Stimulated activated CD8-positive, alpha-beta memory T cell treated with anti-CD3 and anti-CD28 coated beads, Interleukin-15, amount 100 ng/mL, for 1 hour (primary cell): ENCODE measurements at regions not wholly inside any gene's neighbourhood (a gene's known extent, or its start where the extent isn't known, plus 50 kb on each side); places are given as distances from the start of the nearest gene placed in this dataset.
"Not testable (repeated sequence)": the region's sequence is repeated elsewhere in the genome, so short reads cannot be mapped to it uniquely, and the experiment has no call there.

Experiments used
- DNase-seq: peaks from one replicate; pipeline ENCODE4 v3.0.0-alpha.2; 2020; ENCODE audit warnings: low read depth

DNA sequence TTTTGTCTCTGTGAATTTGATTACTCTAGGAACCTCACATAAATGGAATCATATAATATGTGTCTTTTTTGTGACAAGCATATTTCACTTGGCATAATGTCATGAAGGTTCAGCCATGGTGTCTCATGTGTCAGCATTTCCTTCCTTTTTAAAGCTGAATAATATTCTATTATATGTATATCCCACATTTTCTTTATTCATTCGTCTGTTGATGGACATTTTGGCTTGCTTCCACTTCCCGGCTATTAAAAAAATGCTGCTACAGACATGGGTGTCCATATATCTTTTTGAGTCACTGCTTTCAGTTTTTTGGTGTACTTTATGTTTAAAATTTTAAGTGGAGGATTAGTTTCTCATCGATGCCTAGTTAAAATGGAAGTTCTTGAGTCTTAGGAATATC, 59.8 kb upstream of the C5orf63 start:
- no peak for DNase-seq

DNA sequence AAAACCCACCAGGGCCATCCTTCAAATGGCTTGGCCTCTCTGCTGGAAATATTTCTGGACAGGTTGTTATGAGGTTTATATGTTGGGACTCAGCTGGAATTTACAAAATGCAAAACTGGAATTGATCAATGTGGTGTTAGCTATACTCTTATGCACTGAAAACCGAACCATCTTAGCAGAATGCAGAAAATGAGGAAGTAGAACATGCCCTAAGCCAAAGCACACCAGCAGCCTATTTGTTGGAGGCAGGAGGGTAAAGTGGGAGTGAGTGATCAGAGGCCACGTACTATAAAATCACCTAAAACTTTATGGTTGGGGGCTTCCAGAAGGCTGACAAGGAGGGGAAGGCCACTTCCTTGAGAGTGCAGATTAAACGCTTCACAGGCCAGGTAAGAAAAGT, 63.6 kb upstream of the C5orf63 start:
- no peak for DNase-seq

DNA sequence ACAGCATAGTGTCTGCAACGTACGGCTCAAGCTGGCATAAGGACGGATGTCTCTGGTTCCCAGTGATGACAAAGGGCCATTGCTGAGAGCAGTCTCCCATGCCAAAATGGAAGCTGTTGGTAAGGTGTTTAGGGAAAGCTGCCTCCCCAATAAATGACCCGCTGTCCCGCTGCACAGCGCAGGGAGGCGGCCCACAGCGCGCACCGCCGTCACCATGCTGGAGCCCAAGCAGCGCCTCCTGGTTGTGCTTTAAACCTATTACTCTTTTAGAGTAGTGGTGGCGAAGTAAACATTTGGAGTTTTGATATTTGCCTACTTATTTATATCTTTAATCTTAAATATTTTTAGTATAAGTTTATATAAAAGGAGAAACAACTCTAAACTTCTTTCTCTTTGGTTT, 70.4 kb upstream of the C5orf63 start:
- DNase-seq = no peak

DNA sequence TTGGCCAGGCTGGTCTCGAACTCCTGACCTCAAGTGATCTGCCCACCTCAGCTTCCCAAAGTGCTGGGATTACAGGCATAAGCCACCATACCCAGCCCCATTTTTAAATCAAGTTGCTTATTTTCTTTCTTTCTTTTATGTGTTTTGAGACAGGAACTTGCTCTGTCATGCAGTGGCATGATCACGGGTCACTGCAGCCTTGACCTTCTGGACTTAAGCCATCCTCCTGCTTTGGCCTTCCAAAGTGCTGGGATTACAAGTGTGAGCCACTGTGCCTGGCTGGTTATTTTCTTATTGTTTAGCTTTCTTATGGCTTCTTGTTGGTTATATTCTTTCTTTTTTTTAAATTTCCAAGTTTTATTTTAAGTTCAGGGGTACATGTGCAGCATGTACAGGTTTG, 79.7 kb upstream of the C5orf63 start:
- no peak for DNase-seq

DNA sequence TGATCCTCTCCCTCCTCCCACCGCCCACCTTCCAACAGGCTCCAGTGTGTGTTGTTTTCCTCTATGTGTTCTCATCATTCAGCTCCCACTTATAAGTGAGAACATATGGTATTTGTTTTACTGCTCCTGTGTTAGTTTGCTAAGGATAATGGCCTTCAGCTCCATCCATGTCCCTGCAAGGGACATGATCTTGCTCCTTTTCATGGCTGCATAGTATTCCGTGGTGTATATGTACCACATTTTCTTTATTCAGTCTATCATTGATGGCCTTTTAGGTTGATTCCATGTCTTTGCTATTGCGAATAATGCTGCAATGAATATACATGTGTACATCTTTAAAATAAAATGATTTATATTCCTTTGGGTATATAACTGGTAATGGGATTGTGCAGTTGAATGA, 80.2 kb upstream of the C5orf63 start:
- no peak for DNase-seq

DNA sequence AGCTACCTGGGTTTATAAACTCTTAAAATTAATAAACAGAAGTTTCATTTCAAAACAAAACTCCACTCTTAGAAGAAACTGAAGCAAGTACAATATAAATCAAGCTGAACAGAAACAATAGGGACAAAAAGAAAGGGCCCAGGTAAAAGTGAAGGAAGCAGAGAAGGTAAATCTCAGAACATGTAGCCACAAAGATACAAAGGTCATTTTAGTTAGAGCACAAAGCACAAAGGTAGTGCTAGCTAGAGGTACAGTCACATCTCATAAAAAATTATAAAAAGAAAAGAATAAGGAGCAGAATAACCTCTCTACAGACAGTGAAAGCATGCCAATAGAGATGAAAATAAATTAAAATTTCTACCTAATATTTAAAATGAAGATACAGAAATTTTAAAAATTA, 90.4 kb upstream of the C5orf63 start:
- no peak for DNase-seq

DNA sequence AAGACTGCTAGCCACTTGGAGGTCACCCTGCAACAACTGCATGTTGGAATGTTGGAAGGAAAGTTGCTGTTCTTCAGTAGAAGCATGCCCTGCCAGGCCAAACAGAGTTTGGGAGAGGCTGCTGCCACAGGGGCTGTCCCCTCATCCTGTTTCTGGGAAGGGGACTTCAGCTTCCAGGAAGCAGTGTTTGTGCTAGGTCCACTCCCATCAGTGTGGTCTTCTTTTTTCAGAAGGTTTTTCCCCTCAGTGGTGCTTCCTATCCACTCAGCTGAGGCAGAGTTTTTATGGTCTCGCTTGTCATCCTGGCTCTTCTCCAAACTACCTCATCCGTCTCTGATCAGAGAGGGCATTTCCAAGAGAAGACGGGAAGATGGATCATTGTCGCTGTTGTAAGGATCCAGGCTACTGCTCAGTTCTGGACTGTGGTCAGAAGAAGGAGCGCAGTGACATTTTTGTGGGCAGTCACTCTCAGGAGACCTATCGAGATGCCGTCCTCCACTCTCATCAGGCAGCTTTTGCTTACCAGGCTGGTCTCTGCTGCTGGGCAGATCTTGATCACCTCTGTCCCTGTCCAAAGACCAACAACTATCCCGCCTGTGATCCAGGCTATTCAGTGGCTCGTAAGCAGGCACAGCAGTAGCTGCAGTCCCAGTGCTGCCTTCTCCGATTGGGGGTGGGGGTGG, 97.8 kb upstream of the C5orf63 start:
- no peak for DNase-seq

DNA sequence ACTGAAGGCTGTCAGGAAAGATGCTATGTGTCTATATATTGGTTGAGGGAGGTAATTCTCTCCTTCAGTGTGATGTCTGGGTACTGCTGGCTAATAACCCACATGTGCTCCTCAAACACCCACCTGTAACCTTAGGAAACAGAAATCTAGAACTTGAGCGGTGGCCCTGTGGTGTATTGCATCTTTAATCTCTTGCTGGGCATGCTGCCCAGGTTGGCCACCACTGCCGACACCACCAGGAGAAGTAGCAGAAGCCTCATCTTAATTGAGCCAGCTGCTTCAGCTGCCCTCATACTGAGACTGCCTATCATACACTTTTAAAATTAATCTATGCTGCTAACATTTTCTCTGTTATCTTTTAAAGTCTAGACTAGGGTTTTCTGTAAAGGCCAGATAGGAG, 103.5 kb upstream of the C5orf63 start:
- DNase-seq = no peak

DNA sequence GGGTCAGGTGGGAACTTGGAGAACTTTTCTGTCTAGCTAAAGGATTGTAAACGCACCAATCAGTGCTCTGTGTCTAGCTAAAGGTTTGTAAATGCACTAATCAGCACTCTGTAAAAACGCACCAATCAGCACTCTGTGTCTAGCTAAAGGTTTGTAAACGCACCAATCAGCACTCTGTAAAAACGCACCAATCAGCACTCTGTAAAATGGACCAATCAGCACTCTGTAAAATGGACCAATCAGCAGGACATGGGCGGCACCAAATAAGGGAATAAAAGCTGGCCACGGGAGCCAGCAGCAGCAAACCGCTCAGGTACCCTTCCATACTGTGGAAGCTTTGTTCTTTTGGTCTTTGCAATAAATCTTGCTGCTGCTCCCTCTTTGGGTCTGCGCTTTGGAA, 108.0 kb upstream of the MEGF10 start:
- DNase-seq = not testable (repeated sequence)

DNA sequence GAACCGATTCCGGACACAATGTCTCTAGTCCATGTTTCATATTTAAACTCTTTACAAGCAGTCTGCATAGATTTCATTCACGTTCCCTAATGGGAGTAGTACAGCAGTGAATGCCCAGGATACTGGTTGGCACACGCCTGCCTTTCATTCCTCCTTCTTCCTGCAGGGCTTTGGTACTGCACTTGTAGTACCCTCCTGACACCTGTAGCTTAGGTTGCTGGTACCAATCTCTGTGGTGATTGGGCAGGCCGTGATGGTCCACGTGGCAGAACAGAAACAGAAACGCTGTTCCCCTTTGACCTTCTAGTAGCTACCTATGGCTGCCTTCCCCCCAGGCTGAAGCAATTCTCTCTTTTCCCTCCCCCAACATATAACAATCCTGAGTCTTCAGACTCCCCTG, 107.3 kb upstream of the MEGF10 start:
- no peak for DNase-seq

DNA sequence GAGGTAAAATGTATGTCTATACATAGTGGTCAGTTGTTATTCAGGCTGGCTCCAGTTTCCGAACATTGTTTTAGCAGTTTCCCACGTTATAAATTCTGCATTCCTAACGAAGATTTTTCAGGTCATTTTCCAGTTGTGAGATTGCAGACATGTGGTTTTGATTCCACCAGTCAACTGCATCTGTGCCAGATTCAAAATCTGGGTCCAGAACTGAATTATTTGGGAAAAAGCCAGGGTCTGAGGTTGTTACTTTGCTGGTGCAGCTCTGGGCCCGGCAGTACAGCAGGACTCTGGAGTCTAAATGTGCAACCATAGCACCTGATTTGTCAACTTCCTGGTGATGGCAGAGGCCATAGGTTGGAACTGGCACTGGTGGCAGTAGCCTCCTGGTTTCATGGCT, 105.7 kb upstream of the MEGF10 start:
- DNase-seq = no peak

DNA sequence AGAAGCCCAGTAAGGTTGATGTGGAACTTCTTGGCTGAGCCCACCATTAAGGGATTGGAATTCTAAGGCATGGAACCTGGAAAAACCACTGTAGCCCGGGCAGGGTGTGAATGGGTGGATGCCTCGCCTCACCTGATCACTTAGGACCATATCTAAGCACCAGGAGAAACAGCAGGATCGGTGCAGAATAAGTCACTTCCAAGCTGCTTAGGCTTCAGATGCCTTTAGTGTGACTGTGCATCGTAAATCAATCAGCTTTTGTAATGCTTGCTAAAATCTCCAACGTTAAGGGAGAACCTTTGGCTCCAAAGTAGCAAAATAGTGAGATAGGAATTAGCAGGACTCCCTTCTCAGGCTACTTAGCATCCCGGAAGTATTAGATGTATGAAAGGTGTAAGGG, 103.9 kb upstream of the MEGF10 start:
- no peak for DNase-seq

DNA sequence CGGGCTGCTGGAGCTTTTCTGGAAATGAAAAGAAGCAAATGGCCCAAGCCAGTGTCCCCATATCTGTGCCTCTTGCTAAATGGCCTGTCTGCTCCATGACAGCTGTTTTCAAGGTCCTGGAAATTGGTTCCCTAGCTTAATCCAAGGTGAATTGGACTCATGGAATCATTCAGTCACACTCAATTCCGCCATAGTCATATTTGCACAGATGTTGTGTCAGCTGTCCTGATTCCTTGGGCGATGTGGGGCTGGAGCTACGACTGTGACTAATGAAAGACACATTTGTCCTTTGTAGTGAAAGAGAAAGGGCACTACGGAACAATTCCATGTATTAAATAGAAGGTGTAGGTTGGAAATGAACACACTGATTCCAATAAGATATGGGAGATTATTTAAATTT, 102.9 kb upstream of the MEGF10 start:
- no peak for DNase-seq

DNA sequence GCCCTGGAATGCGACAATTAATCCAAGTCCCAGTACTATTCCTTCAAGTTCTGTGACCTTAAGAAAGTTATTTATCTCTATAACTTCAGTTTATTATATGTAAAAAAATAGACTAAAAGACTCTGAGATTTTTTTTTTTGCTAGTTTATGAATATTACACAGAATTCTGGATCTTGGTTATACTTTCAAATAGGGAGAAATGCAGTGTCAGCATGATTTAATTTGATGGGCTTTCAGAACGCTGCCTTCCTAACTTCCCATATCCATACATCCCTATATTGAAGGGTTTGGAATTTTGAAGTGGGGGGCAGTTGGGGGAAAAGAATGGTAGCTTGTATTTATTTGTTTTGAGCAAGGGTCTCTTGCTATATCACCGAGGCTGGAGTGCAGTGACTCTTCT, 98.4 kb upstream of the MEGF10 start:
- no peak for DNase-seq

DNA sequence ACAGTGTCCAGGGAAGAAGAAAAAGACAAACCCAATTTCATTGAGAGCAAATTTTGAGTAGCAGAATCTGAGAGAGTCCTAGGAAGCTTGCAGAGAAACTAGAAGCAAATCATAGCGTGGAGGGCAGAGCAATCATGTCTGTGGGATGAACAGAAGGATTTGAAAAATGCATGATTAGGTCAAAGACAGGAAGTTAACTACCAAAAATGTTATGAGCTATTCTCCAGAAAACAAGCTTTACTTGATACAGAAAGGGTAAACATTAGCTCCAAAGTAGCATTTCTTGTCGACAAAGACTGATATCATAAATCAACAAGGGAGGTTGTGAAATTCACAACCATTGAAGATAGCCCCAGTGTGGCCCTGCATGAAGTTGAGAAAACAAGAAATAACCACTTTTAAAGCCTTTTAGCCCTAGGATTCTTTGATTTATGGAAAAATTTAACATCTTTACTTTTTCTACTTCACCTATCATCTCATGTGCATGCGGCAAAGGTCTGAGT, 97.7 kb upstream of the MEGF10 start:
- DNase-seq = no peak

DNA sequence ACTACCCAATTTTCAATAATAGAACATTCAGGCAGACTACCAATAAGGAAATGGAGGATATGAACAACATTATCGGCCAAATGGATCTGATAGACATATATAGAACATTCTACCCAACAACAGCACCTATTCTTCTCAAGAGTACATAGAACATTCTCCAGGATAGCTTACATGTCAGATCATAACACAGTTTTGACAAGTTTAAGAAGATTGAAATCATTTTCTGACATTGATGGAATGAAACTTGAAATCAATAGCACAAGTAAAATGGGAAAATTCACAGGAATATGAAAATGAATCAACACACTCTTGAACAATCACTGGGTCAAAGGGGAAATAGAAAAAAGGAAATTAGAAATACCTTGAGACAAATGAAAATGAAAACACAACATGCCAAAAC, 94.6 kb upstream of the MEGF10 start:
- DNase-seq = no peak

DNA sequence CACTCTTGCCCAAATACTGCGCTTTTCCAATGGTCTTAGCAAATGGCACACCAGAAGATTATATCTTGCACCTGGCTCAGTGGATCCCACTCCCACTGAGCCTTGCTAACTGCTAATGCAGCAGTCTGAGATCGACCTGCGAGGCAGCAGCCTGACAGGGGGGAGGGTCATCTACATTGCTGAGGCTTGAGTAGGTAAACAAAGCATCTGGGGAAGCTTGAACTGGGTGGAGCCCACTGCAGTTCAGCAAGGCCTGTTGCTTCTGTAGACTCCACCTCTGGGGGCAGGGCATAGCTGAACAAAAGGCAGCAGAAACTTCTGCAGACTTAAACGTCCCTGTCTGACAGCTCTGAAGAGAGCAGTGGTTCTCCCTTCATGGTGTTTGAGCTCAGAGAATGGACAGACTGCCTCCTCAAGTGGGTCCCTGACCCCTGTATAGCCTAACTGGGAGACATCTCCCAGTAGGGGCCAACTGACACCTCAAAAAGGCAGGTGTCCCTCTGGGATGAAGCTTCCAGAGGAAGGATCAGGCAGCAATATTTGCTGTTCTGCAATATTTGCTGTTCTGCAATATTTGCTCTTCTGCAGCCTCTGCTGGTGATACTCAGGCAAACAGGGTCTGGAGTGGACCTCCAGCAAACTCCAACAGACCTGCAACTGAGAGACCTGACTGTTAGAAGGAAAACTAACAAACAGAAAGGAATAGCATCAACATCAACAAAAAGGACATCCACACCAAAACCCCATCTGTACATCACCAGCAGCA, 93.0 kb upstream of the MEGF10 start:
- not testable (repeated sequence) for DNase-seq

DNA sequence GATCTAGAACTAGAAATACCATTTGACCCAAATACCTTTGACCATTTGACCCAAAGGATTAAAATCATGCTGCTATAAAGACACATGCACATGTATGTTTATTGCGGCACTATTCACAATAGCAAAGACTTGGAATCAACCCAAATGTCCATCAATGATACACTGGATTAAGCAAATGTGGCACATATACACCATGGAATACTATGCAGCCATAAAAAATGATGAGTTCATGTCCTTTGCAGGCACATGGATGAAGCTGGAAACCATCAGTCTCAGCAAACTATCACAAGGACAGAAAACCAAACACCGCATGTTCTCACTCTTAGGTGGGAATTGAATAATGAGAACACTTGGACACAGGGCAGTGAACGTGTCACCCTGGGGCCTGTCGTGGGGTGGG, 87.9 kb upstream of the MEGF10 start:
- DNase-seq = not testable (repeated sequence)

DNA sequence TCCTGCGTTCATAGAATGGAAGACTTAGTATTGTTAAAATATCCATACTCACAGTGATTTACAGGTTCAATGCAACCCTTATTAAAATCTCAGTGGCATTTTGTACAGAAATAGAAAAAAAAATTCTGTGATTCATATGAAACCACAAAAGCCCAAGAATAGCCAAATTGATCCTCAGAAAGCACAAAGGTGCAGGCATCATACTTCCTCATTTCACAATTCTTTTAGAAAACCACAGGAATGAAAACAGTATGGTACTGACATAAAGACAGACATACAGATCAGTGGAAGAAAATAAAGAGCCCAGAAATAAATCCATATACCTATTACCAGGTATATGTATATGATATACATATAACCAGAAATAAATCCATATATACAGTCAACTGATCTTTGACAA, 86.8 kb upstream of the MEGF10 start:
- no peak for DNase-seq

DNA sequence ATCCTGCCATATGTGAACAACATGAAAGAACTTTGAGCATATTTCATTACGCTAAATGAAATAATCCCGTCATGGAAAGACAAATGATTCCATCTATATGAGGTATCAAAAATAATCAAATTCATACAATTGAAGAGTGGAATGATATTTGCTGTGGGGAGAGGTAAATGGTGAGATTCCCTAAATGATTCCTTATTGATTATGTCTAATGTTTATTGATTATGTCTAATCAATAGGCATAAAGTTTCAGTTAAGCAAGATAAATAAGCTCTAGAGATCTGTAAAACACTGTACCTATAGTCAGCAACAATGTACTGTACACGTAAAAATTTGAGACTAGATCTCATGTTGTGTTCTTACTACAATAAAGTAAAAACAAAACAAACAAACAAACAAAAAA, 85.4 kb upstream of the MEGF10 start:
- no peak for DNase-seq

DNA sequence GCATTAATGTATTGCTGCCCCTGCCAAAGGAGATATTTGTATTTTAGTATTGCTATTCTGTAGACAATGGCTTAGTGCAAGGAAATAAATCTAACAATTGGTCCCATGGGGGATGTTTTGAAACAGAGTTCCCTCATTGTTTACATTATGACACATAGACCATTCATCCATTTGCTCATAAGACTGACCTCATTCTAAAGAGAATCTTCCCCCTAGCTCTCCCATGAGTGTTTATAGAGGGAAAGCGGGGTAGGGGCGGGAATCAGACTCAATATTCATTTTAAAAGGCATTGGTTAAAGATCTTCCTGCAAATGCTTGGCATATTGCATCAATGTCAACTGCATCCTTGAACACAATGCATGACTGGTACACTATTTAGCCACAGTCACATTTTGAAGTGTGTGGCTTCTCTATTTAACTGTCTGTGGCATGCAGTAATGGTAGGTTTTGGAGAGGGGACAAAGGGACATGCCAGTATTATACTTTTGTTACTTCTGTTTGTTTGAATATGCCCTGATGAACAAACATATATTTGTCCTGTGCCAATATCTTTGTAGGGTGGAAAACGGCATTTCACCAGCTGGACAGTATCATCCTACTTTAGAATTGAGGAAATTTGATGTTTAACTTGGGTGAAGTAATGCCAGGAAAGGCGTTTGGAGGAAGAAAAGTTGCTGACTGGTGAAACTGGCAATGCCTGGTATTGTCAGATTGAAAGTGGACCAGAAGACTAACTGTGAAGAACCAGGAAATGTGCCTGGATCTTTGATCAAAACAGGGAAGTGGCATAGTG, 84.1 kb upstream of the MEGF10 start:
- DNase-seq = no peak

DNA sequence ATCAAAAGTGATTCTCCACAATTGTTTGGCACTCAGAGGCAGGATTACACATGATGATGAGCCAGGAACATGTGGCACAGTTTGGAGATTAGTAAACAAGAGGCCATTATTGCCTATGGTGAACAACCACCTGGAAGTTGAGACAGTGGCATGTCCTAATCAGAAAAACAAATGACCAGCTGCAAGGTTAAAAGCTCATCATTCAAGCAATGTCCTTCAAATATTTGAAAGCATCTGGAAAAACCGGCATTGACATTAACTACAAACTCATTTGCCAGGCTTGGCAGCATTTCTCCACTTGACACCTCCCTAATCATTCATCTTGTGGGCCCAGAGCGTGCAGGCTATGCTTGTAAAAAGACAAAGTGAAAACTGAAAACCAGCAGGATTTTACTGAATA, 80.6 kb upstream of the MEGF10 start:
- DNase-seq = no peak

DNA sequence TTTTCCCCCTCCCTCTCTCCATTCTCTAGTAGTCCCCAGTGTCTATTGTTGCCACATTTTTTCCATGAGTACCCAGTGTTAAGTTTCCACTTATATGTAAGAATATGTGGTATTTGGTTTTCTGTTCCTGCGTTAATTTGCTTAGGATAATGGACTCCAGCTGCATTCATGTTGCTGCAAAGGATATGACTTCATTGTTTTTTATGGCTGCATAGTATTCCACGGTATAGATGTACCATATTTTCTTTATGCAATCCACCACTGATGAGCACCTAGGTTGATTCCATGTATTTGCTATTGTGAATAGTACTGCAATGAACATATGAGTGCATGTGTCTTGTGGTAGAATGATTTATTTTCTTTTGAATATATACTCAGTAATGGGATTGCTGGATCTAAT, 77.4 kb upstream of the MEGF10 start:
- DNase-seq = no peak
